Esophagus (tissue), 2 donors: ENCODE measurements at regions not wholly inside any gene's neighbourhood (a gene's known extent, or its start where the extent isn't known, plus 50 kb on each side); places are given as distances from the start of the nearest gene placed in this dataset.
"Not testable (repeated sequence)": the region's sequence is repeated elsewhere in the genome, so short reads cannot be mapped to it uniquely, and the experiment has no call there.

Source experiments
- H3K27ac ChIP-seq, 2 donors: one replicate each; pipeline ENCODE4 v1.5.1; 2013; ENCODE audit warnings: low read depth in 2 of 2, mild to moderate bottlenecking in 2 of 2, inconsistent platforms in 1 of 2, low read length in 1 of 2, moderate library complexity in 1 of 2
- H3K27me3 ChIP-seq, 2 donors: one replicate each; pipeline ENCODE4 v1.6.1; 2013; ENCODE audit warnings: low read length in 2 of 2, control low read depth in 1 of 2, mild to moderate bottlenecking in 1 of 2; ENCODE audit not compliant: insufficient read depth in 2 of 2, control insufficient read depth in 1 of 2
- H3K36me3 ChIP-seq, 2 donors: one replicate each; pipeline ENCODE4 v1.6.1; 2013; ENCODE audit warnings: low read length in 1 of 2; ENCODE audit not compliant: control insufficient read depth in 2 of 2, insufficient read depth in 2 of 2
- H3K4me1 ChIP-seq, 2 donors: one replicate each; pipeline ENCODE4 v1.6.1; 2013; ENCODE audit warnings: low read length in 1 of 2; ENCODE audit not compliant: control insufficient read depth in 2 of 2, insufficient read depth in 2 of 2
- H3K4me3 ChIP-seq, 2 donors: one replicate each; pipeline ENCODE4 v1.5.1; 2013; ENCODE audit warnings: low read length in 2 of 2, mild to moderate bottlenecking in 2 of 2, low read depth in 1 of 2, moderate library complexity in 1 of 2
- H3K9me3 ChIP-seq, 2 donors: one replicate each; pipeline ENCODE4 v1.6.1; 2013; ENCODE audit warnings: mild to moderate bottlenecking in 2 of 2, low read depth in 1 of 2, low read length in 1 of 2, moderate library complexity in 1 of 2; ENCODE audit not compliant: control insufficient read depth in 2 of 2, insufficient read depth in 1 of 2
- WGBS, 2 donors: extraction: QIAGEN DNeasy Blood & Tissue Kit; methylation state at CpG; one replicate each; pipeline ENCODE4 v1.1.7; 2013; 5-methylcytosine and 5-hydroxymethylcytosine counted together
- donor health status: healthy with polysubstance abuse.
- donor health status: Bipolar disorder and iron deficiency.

DNA sequence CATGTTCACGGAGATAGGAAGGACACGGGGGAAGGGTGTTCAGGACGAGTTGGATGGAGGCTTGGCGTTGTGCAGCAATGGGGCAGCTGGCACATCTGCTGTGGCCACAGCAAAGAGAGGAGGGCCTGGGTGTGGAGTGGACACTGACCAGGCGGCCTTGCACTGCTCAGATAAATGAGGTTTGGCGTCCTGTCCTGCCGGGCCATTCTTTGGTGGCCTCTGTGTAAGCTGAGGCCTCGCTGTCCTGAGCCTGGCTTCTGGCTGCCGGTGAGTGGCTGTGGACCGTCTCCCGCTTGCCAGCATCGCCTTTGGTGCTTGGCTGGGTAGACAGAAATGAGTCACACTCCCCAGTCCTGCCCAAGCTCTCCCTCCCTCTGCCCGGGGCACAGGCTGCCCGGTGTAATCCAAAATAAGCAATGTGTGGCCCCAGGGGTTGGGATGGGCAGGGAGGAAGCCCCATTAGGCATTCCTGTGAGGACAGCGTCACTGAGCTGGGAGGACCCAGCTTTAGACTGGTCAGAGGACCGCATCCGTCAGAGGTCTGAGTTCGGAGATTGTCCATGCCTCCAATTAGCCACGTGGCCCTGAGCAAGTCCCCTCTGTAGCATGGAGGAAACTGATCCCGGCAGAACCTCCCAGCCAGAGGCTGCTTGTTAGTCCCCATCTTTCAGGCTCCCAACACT is 158.1 kb downstream of the OR4M2 start:
- not testable (repeated sequence) for H3K27me3 ChIP-seq, H3K4me1 ChIP-seq, H3K4me3 ChIP-seq, H3K36me3 ChIP-seq
- 75 to 76% methylated on average over 20 of the region's 20 CpGs for WGBS, 2 donors
- Histone ChIP-seq H3K9me3 (peaks cover 6 to 18% of the 10 kb centered on the region in 2 donors), H3K27ac (peak overlapping the region in 1 of 2 donors; percentile 35)

DNA sequence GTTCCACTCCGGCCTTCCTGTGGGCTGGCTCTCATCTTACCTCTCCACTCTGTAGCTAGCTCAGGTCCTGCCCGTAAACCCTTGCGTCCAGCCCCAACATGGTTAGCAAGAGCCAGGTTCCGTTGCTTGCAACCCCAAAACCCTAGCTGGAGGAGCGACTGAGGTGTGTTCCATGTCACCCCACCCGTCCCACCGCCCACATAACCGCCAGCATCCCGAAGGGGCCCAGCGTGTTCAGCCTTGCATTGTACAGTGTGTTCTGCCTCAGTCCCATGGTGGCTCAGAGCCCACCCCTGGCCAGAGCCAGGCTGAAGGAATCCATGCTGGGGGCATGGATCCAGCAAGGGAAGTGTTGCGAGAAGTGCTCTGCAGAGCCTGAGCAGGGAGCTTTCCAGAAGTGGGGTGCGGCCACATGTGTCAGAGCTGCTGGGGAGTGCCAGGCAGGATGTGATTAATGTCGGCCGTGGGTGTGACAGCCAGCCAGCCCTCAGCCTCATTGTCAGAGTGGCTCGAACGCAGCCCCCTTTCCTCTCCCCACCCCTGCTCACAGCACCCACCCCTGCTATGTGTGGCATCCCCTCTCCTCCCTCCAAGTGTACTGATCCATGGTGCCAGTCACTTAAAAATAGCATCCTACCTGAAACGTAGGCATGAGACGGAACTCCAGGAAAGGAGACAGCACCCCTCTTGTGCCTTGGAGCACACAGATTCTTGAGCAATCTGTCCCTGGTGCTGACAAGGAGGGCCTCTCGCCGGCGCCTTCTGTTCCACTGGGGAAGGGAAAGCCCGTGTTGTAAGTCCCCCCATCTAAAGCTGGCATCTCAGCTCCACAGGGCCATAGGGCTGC is 158.9 kb downstream of the OR4M2 start:
- Histone ChIP-seq H3K9me3 (peaks cover 6 to 18% of the 10 kb centered on the region in 2 donors), H3K27ac (peak overlapping the region in 1 of 2 donors; percentile 35)
- WGBS, 2 donors = 76 to 84% methylated on average over 18 to 19 of the region's 22 CpGs
- not testable (repeated sequence) for H3K4me3 ChIP-seq, H3K36me3 ChIP-seq, H3K27me3 ChIP-seq, H3K4me1 ChIP-seq

DNA sequence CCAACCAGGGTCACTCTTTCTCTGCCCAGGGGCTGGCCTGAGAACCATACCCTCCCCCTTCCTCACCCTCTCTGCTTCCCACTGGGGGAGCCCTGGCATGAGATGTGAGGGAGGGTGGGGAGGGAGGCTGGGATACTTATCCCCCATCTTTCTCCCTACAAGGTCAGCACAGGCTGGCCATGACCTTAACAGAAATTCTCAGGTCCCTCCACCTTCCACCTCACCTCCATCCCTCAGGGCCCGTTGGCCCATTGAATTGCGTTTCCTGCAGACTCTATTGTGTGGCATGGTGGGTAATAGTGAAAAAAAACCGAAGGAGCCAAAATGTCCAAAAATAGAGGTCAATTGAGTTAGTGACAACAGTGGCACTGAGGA is 159.5 kb downstream of the OR4M2 start:
- no peak overlapping the region for H3K4me3 ChIP-seq
- 53 to 56% methylated on average over 3 of the region's 3 CpGs for WGBS, 2 donors
- H3K27me3 ChIP-seq = peaks cover 0 to 3% of the 10 kb centered on the region in 2 donors
- peaks cover 6 to 16% of the 10 kb centered on the region in 2 donors for H3K9me3 ChIP-seq
- H3K4me1 ChIP-seq = no peaks in the 10 kb centered on the region
- H3K27ac ChIP-seq = no peak overlapping the region
- no peaks in the 10 kb centered on the region for H3K36me3 ChIP-seq

DNA sequence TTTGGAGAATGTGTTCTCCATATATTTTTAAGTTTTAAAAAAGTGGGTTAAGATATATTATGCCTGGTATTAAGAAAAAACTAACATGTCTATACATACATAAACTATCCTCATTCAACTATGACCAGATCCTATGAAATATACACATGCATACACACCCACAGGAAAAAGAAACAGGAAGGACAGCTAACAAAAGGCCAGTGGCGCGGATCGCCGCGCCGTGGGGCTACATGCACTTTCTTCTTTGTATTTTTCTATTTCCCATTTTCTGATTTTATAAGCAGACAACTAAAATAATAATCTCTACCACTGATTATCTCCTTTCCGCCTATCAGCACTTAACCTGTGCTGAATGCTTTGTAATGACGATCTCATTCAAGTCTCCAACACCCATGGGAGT is 160.1 kb downstream of the OR4M2 start:
- WGBS, 2 donors = 92 to 93% methylated on average over 8 of the region's 8 CpGs
- Histone ChIP-seq H3K9me3 (peaks cover 6 to 16% of the 10 kb centered on the region in 2 donors), H3K36me3 (no peaks in the 10 kb centered on the region), H3K27me3 (peaks cover 0 to 3% of the 10 kb centered on the region in 2 donors), H3K27ac (no peak overlapping the region), H3K4me1 (no peaks in the 10 kb centered on the region), H3K4me3 (no peak overlapping the region)

DNA sequence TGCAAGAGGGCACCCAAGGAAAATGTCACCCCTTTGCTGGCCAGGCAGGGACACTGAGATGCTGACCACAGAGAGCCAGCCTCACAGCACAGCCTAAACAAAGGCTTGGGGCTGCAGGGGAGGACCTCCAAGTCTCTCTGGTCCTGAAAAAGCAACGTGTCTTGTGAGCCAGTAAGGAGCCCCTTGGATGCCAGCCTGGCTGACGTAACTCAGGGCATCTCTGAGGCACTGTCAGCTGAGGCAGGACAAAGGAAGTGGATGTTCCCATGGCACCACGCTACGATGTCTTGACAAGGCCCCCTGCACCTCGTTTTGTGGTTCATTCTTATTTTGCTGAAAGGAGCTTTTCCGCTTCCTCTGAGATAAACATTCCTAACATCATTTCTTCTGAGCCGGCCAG is 160.7 kb downstream of the OR4M2 start:
- no peaks in the 10 kb centered on the region for H3K36me3 ChIP-seq

DNA sequence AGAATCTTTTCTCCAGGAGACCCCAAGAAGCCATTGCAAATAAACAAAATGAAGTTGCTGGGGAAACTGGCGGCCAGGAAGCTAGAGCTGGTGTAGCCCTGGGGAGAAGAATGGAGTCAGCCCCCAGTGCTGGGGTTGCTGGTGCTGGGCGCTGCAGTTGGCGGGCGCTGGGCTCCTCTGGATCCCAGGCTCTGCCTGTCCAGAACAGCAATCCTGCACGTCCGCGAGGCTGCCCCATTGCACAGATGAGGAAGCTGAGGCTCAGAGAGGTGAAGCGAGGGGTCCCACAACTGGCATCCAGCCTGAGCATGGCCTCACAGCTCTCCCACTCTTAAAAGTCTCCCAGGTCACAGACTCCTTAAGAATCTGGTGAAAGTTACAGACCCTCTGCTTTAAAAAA is 161.1 kb downstream of the OR4M2 start:
- H3K4me1 ChIP-seq = no peaks in the 10 kb centered on the region
- WGBS, 2 donors = 90% methylated on average over 8 of the region's 8 CpGs
- peaks cover 6 to 16% of the 10 kb centered on the region in 2 donors for H3K9me3 ChIP-seq
- H3K4me3 ChIP-seq = no peak overlapping the region
- no peak overlapping the region for H3K27ac ChIP-seq
- no peaks in the 10 kb centered on the region for H3K36me3 ChIP-seq
- H3K27me3 ChIP-seq = peaks cover 0 to 3% of the 10 kb centered on the region in 2 donors

More for the DNA sequence above, 160.7 kb downstream of the OR4M2 start:
- WGBS, 2 donors = 66% methylated on average over 7 of the region's 7 CpGs
- Histone ChIP-seq H3K9me3 (peaks cover 6 to 16% of the 10 kb centered on the region in 2 donors), H3K4me1 (no peaks in the 10 kb centered on the region), H3K4me3 (no peak overlapping the region), H3K27me3 (peaks cover 0 to 3% of the 10 kb centered on the region in 2 donors), H3K27ac (no peak overlapping the region)

DNA sequence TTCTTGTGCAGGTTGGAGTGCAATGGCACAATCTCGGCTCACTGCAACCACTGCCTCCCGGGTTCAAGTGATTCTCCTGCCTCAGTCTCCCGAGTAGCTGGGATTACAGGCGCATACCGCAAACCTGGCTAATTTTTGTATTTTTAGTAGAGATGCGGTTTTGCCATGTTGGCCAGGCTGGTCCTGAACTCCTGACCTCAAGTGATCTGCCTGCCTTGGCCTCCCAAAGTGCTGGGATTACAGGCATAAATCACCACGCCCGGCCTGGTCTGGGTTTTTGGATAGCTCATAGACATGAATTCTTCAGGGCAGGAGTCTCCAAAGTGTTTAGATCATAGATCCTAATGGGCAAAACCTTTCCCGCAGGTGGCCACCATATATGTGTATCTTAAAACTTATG is 162.0 kb downstream of the OR4M2 start:
- H3K27ac ChIP-seq, H3K4me3 ChIP-seq, H3K4me1 ChIP-seq, H3K36me3 ChIP-seq, H3K27me3 ChIP-seq: not testable (repeated sequence)
- WGBS, 2 donors = 81 to 83% methylated on average over 9 of the region's 9 CpGs
- peaks cover 6 to 13% of the 10 kb centered on the region in 2 donors for H3K9me3 ChIP-seq

DNA sequence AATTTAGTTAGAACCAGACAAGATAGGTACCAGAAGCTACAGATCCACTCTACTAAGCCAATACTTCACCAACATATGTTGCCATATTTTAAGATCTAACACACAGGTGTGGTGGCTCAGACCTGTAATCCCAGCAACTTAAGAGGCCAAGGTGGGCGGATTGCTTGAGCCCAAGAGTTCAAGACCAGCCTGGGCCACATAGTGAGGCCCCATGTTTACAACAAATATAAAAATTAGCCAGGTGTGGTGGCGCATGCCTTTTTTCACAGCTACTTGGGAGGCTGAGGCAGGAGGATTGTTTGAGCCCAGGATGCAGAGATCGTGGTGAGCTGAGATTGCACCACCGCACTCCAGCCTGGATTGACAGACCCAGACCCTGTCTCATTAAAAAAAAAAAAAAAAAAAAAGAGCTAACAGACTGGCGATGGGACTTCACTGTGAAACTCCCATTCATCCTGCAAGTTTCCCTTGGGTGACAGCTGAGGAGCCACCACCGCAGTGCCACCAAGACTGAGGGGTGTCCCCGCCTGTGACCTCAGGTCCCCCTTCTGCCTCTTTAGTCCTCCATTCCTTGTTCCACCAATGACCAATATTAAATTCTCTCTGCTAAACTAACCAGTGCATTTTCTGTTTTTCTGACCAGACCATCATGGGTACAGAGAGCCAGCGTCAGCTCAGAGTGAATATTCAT is 163.3 kb downstream of the OR4M2 start:
- no peak overlapping the region for H3K4me3 ChIP-seq
- no peak overlapping the region for H3K27ac ChIP-seq
- no peaks in the 10 kb centered on the region for H3K36me3 ChIP-seq
- 71 to 82% methylated on average over 8 of the region's 8 CpGs for WGBS, 2 donors
- H3K4me1 ChIP-seq = no peaks in the 10 kb centered on the region
- peaks cover 6 to 9% of the 10 kb centered on the region in 2 donors for H3K9me3 ChIP-seq
- peaks cover 0 to 3% of the 10 kb centered on the region in 2 donors for H3K27me3 ChIP-seq

DNA sequence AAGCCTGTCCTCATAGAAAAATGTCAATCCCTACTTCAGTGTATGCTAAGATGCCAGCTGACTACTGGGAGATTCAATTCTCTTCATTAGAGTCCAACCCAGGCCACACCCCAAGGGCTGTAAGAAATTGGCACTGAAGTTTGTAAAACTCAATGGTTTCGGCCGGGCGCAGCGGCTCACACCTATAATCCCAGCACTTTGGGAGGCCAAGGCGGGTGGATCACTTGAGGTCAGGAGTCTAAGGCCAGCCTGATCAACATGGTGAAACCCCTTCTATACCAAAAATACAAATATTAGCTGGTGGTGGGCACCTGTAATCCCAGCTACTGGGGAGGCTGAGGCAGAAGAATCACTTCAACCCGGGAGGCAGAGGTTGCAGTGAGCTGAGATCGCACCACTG is 169.2 kb downstream of the OR4M2 start:
- H3K27me3 ChIP-seq, H3K36me3 ChIP-seq, H3K27ac ChIP-seq, H3K4me3 ChIP-seq, H3K4me1 ChIP-seq: not testable (repeated sequence)
- H3K9me3 ChIP-seq = peaks cover 0 to 14% of the 10 kb centered on the region in 2 donors
- WGBS, 2 donors = 88 to 94% methylated on average over 7 of the region's 7 CpGs
